MM.1S (cell line): ENCODE measurements at regions not wholly inside any gene's neighbourhood (a gene's known extent, or its start where the extent isn't known, plus 50 kb on each side); places are given as distances from the start of the nearest gene placed in this dataset.

Source experiments
- CTCF ChIP-seq: fragments of 300-600 bp; sonication (generic); IDR thresholded peaks from 2 replicates; pipeline ENCODE4 v1.5.1; 2016; ENCODE audit warnings: antibody characterized with exemption, low read length, mixed read lengths
- EZH2phosphoT487 ChIP-seq: fragments of 300-600 bp; sonication (generic); IDR thresholded peaks from 2 replicates; pipeline ENCODE4 v1.6.1; 2018; ENCODE audit warnings: antibody characterized with exemption, low read length

- TF ChIP-seq CTCF (no peak), EZH2phosphoT487 (no peak)
Observed at GRCh38 chr16:65600046-65600445, 478.2 kb upstream of the CDH11 start.
